ENCODE measurements at regions not wholly inside any gene's neighbourhood (a gene's known extent, or its start where the extent isn't known, plus 50 kb on each side); places are given as distances from the start of the nearest gene placed in this dataset.

- Histone ChIP-seq H3K36me3 (ENCODE audit: insufficient read depth, low read length) (no peaks in the 10 kb centered on the region), H4K20me1 (ENCODE audit: insufficient read depth, low read length) (no peaks in the 10 kb centered on the region), H3K79me2 (ENCODE audit: insufficient read depth, low read length) (no peaks in the 10 kb centered on the region), H2AFZ (ENCODE audit: low read depth, low read length) (no peak overlapping the region), H3K9me3 (ENCODE audit: insufficient read depth, low read depth, low read length) (no peaks in the 10 kb centered on the region), H3K27me3 (ENCODE audit: insufficient read depth, low read length) (no peaks in the 10 kb centered on the region), H3K27ac (ENCODE audit: low read depth, low read length) (peak overlapping the region; percentile 15), H3K4me2 (ENCODE audit: low read length) (peak overlapping the region; percentile 35), H3K9ac (ENCODE audit: low read length) (no peak overlapping the region), H3K4me1 (ENCODE audit: insufficient read depth, low read length) (peaks cover 60% of the 10 kb centered on the region), H3K4me3 (ENCODE audit: insufficient read depth, low read depth, low read length) (no peak overlapping the region)
- H3K4me3 Mint-ChIP-seq (ENCODE audit: unreplicated experiment): no peak overlapping the region
- peak overlapping the region; percentile 98 for H3K27ac Mint-ChIP-seq (ENCODE audit: unreplicated experiment)
- FAIRE-seq (no peak), DNase-seq (ENCODE audit: low read depth) (no peak)
- H3K27me3 Mint-ChIP-seq (ENCODE audit: low read depth, unreplicated experiment): no peaks in the 10 kb centered on the region
- H3K36me3 Mint-ChIP-seq (ENCODE audit: low read depth, unreplicated experiment): no peaks in the 10 kb centered on the region
- peaks cover 59% of the 10 kb centered on the region for H3K4me1 Mint-ChIP-seq (ENCODE audit: low read depth, unreplicated experiment)
- no peaks in the 10 kb centered on the region for H3K9me3 Mint-ChIP-seq (ENCODE audit: unreplicated experiment)
- TF ChIP-seq EZH2 (IDR thresholded peaks at IDR 0.05; ENCODE audit: insufficient read depth, low read length): no peak
- TF ChIP-seq CTCF (IDR thresholded peaks at IDR 0.05; ENCODE audit: insufficient read depth, low read depth, low read length): no peak
Measured at GRCh38 chr13:44816701-44817100, 172.6 kb downstream of the NUFIP1 start.

GRCh38 chr13:44815623-44816022 is 173.6 kb downstream of the NUFIP1 start:
- Histone ChIP-seq H3K4me3 (ENCODE audit: insufficient read depth, low read depth, low read length) (no peak overlapping the region), H2AFZ (ENCODE audit: low read depth, low read length) (no peak overlapping the region), H4K20me1 (ENCODE audit: insufficient read depth, low read length) (no peaks in the 10 kb centered on the region), H3K9ac (ENCODE audit: low read length) (peak overlapping the region; percentile 38), H3K9me3 (ENCODE audit: insufficient read depth, low read depth, low read length) (no peaks in the 10 kb centered on the region), H3K79me2 (ENCODE audit: insufficient read depth, low read length) (no peaks in the 10 kb centered on the region), H3K4me2 (ENCODE audit: low read length) (peak overlapping the region; percentile 49), H3K36me3 (ENCODE audit: insufficient read depth, low read length) (no peaks in the 10 kb centered on the region), H3K27me3 (ENCODE audit: insufficient read depth, low read length) (no peaks in the 10 kb centered on the region), H3K4me1 (ENCODE audit: insufficient read depth, low read length) (peaks cover 71% of the 10 kb centered on the region), H3K27ac (ENCODE audit: low read depth, low read length) (peak overlapping the region; percentile 69)
- Mint-ChIP-seq H3K4me3 (ENCODE audit: unreplicated experiment) (no peak overlapping the region), H3K9me3 (ENCODE audit: unreplicated experiment) (no peaks in the 10 kb centered on the region), H3K27ac (ENCODE audit: unreplicated experiment) (peak overlapping the region; percentile 98), H3K36me3 (ENCODE audit: low read depth, unreplicated experiment) (no peaks in the 10 kb centered on the region), H3K4me1 (ENCODE audit: low read depth, unreplicated experiment) (peaks cover 65% of the 10 kb centered on the region), H3K27me3 (ENCODE audit: low read depth, unreplicated experiment) (no peaks in the 10 kb centered on the region)
- FAIRE-seq (peak; percentile 99), DNase-seq (ENCODE audit: low read depth) (peak; percentile 99)
- TF ChIP-seq EZH2 (IDR thresholded peaks at IDR 0.05; ENCODE audit: insufficient read depth, low read length) (no peak), CTCF (IDR thresholded peaks at IDR 0.05; ENCODE audit: insufficient read depth, low read depth, low read length) (no peak)

- Histone ChIP-seq H3K27me3 (ENCODE audit: insufficient read depth, low read length) (no peaks in the 10 kb centered on the region), H3K9ac (ENCODE audit: low read length) (no peak overlapping the region), H3K9me3 (ENCODE audit: insufficient read depth, low read depth, low read length) (no peaks in the 10 kb centered on the region), H3K79me2 (ENCODE audit: insufficient read depth, low read length) (no peaks in the 10 kb centered on the region), H3K4me2 (ENCODE audit: low read length) (no peak overlapping the region), H3K27ac (ENCODE audit: low read depth, low read length) (peak overlapping the region; percentile 69), H2AFZ (ENCODE audit: low read depth, low read length) (no peak overlapping the region), H3K36me3 (ENCODE audit: insufficient read depth, low read length) (no peaks in the 10 kb centered on the region), H3K4me1 (ENCODE audit: insufficient read depth, low read length) (peaks cover 78% of the 10 kb centered on the region), H3K4me3 (ENCODE audit: insufficient read depth, low read depth, low read length) (no peak overlapping the region), H4K20me1 (ENCODE audit: insufficient read depth, low read length) (no peaks in the 10 kb centered on the region)
- H3K27me3 Mint-ChIP-seq (ENCODE audit: low read depth, unreplicated experiment): no peaks in the 10 kb centered on the region
- no peaks in the 10 kb centered on the region for H3K9me3 Mint-ChIP-seq (ENCODE audit: unreplicated experiment)
- peaks cover 70% of the 10 kb centered on the region for H3K4me1 Mint-ChIP-seq (ENCODE audit: low read depth, unreplicated experiment)
- peak overlapping the region; percentile 98 for H3K27ac Mint-ChIP-seq (ENCODE audit: unreplicated experiment)
- TF ChIP-seq EZH2 (IDR thresholded peaks at IDR 0.05; ENCODE audit: insufficient read depth, low read length) (no peak), CTCF (IDR thresholded peaks at IDR 0.05; ENCODE audit: insufficient read depth, low read depth, low read length) (no peak)
- DNase-seq (ENCODE audit: low read depth) (no peak), FAIRE-seq (no peak)
- H3K4me3 Mint-ChIP-seq (ENCODE audit: unreplicated experiment): no peak overlapping the region
- H3K36me3 Mint-ChIP-seq (ENCODE audit: low read depth, unreplicated experiment): no peaks in the 10 kb centered on the region
Measured at GRCh38 chr13:44814836-44815235, 174.4 kb downstream of the NUFIP1 start.
